GM23338 (cell line): ENCODE measurements at regions not wholly inside any gene's neighbourhood (a gene's known extent, or its start where the extent isn't known, plus 50 kb on each side); places are given as distances from the start of the nearest gene placed in this dataset.

Experiments
- ATAC-seq: fragments of 200-7000 bp; cut with Tn5 transposase; 3 replicates; pipeline ENCODE4 v1.9.1; 2020
- DNase-seq: peaks from one replicate; pipeline ENCODE4 v3.0.0-alpha.2; 2015; ENCODE audit warnings: low spot score
- H2AFZ ChIP-seq: fragments of 200-600 bp; sonication (generic); 2 replicates; pipeline ENCODE4 v1.8.0; 2016; ENCODE audit warnings: antibody characterized with exemption, mild to moderate bottlenecking, moderate library complexity
- H3F3A ChIP-seq: fragments of 200-600 bp; sonication (generic); replicated peaks from 2 replicates; pipeline ENCODE4 v1.8.0; 2017; ENCODE audit warnings: antibody characterized with exemption, mixed run types, low read depth
- H3K27ac ChIP-seq: fragments of 200-600 bp; sonication (generic); 2 replicates; pipeline ENCODE4 v1.6.1; 2016; ENCODE audit warnings: low read depth
- H3K27me3 ChIP-seq: fragments of 200-600 bp; sonication (generic); 2 replicates; pipeline ENCODE4 v1.8.0; 2016; ENCODE audit warnings: mild to moderate bottlenecking, mixed run types, moderate library complexity; ENCODE audit not compliant: insufficient read depth
- H3K36me3 ChIP-seq: fragments of 200-600 bp; sonication (generic); 2 replicates; pipeline ENCODE4 v1.8.0; 2016; ENCODE audit warnings: mild to moderate bottlenecking; ENCODE audit not compliant: insufficient read depth
- H3K4me1 ChIP-seq: fragments of 200-600 bp; sonication (generic); 2 replicates; pipeline ENCODE4 v1.8.0; 2016; ENCODE audit warnings: mild to moderate bottlenecking, moderate library complexity; ENCODE audit not compliant: insufficient read depth
- H3K4me2 ChIP-seq: fragments of 200-600 bp; sonication (generic); 2 replicates; pipeline ENCODE4 v1.7.1; 2017; ENCODE audit warnings: mixed run types
- H3K4me3 ChIP-seq: fragments of 200-600 bp; sonication (generic); 2 replicates; pipeline ENCODE4 v1.6.1; 2016; ENCODE audit warnings: mixed run types
- H3K79me2 ChIP-seq: fragments of 200-600 bp; sonication (generic); replicated peaks from 2 replicates; pipeline ENCODE4 v1.8.0; 2017; ENCODE audit warnings: mild to moderate bottlenecking; ENCODE audit not compliant: insufficient read depth
- H3K9me2 ChIP-seq: fragments of 200-600 bp; sonication (generic); 2 replicates; pipeline ENCODE4 v1.8.0; 2017; ENCODE audit not compliant: insufficient read depth
- H4K20me1 ChIP-seq: fragments of 200-600 bp; sonication (generic); replicated peaks from 2 replicates; pipeline ENCODE4 v1.8.0; 2017; ENCODE audit warnings: mild to moderate bottlenecking; ENCODE audit not compliant: insufficient read depth
- H3K27ac Mint-ChIP-seq: 2 replicates; pipeline ENCODE4 v1.8.0; 2020; ENCODE audit warnings: inconsistent platforms, mild to moderate bottlenecking, moderate library complexity, mixed read lengths
- H3K27me3 Mint-ChIP-seq: 3 replicates; pipeline ENCODE4 v1.8.0; 2022; ENCODE audit warnings: low read depth, mild to moderate bottlenecking, moderate library complexity, mixed read lengths, inconsistent platforms; ENCODE audit not compliant: insufficient read depth, poor library complexity
- H3K36me3 Mint-ChIP-seq: 3 replicates; pipeline ENCODE4 v1.8.0; 2021; ENCODE audit warnings: low read depth, mild to moderate bottlenecking, inconsistent platforms, moderate library complexity, mixed read lengths
- H3K4me1 Mint-ChIP-seq: 3 replicates; pipeline ENCODE4 v1.8.0; 2020; ENCODE audit warnings: mild to moderate bottlenecking, inconsistent platforms, mixed read lengths
- H3K4me3 Mint-ChIP-seq: 3 replicates; pipeline ENCODE4 v1.8.0; 2021; ENCODE audit warnings: moderate library complexity, mild to moderate bottlenecking, inconsistent platforms, mixed read lengths
- H3K9me3 Mint-ChIP-seq: 3 replicates; pipeline ENCODE4 v1.8.0; 2020; ENCODE audit warnings: moderate library complexity, mild to moderate bottlenecking, inconsistent platforms, mixed read lengths
- CREB1 ChIP-seq: fragments of 250-450 bp; sonication (Bioruptor Pico); IDR thresholded peaks from 2 replicates; pipeline ENCODE4 v1.5.0; 2020; ENCODE audit warnings: low read depth, mild to moderate bottlenecking, moderate library complexity
- CTCF ChIP-seq, 2 experiments: fragments of 200-600 bp in 1 of 2; sonication (generic) in 1 of 2; conservative IDR thresholded peaks; 2 replicates each; pipeline versions ENCODE4 v1.5.1 to v1.6.1; 2016 to 2017; ENCODE audit warnings: antibody characterized with exemption in 2 of 2, low read depth in 2 of 2, mild to moderate bottlenecking in 2 of 2, moderate library complexity in 1 of 2
- ETS1 ChIP-seq: IDR thresholded peaks from 2 replicates; pipeline ENCODE4 v1.6.1; 2016; ENCODE audit warnings: antibody characterized with exemption
- EZH2 ChIP-seq: fragments of 200-600 bp; sonication (generic); IDR thresholded peaks from one replicate; pipeline ENCODE4 v1.8.0; 2017; ENCODE audit warnings: antibody characterized with exemption, mild to moderate bottlenecking, low read depth; ENCODE audit not compliant: unreplicated experiment
- EZH2phosphoT487 ChIP-seq: fragments of 200-600 bp; sonication (generic); IDR thresholded peaks from one replicate; pipeline ENCODE4 v1.8.1; 2018; ENCODE audit warnings: antibody characterized with exemption; ENCODE audit not compliant: unreplicated experiment
- JUNB ChIP-seq: IDR thresholded peaks from one replicate; pipeline ENCODE4 v1.6.1; 2016; ENCODE audit warnings: antibody characterized with exemption; ENCODE audit not compliant: unreplicated experiment
- NANOG ChIP-seq: IDR thresholded peaks from 2 replicates; pipeline ENCODE4 v1.6.1; 2016; ENCODE audit warnings: antibody characterized with exemption, borderline replicate concordance
- POLR2AphosphoS5 ChIP-seq: IDR thresholded peaks from 2 replicates; pipeline ENCODE4 v1.6.1; 2016; ENCODE audit warnings: antibody characterized with exemption, low read depth
- REST ChIP-seq: IDR thresholded peaks from one replicate; pipeline ENCODE4 v1.6.1; 2018; ENCODE audit warnings: antibody characterized with exemption; ENCODE audit not compliant: unreplicated experiment
- STAT1 ChIP-seq: IDR thresholded peaks from one replicate; pipeline ENCODE4 v1.6.1; 2016; ENCODE audit warnings: antibody characterized with exemption; ENCODE audit not compliant: unreplicated experiment
- ZNF114 ChIP-seq: fragments of 250-450 bp; sonication (Bioruptor Pico); IDR thresholded peaks from 2 replicates; pipeline ENCODE4 v1.5.0; 2020; ENCODE audit warnings: mild to moderate bottlenecking, moderate library complexity
- ZNF331 ChIP-seq: fragments of 250-450 bp; sonication (Bioruptor Pico); IDR thresholded peaks from 2 replicates; pipeline ENCODE4 v1.5.0; 2020; ENCODE audit warnings: low read depth, mild to moderate bottlenecking, moderate library complexity
- ZNF462 ChIP-seq: fragments of 250-450 bp; sonication (Bioruptor Pico); IDR thresholded peaks from 2 replicates; pipeline ENCODE4 v1.5.0; 2020; ENCODE audit warnings: mild to moderate bottlenecking, moderate library complexity

DNA sequence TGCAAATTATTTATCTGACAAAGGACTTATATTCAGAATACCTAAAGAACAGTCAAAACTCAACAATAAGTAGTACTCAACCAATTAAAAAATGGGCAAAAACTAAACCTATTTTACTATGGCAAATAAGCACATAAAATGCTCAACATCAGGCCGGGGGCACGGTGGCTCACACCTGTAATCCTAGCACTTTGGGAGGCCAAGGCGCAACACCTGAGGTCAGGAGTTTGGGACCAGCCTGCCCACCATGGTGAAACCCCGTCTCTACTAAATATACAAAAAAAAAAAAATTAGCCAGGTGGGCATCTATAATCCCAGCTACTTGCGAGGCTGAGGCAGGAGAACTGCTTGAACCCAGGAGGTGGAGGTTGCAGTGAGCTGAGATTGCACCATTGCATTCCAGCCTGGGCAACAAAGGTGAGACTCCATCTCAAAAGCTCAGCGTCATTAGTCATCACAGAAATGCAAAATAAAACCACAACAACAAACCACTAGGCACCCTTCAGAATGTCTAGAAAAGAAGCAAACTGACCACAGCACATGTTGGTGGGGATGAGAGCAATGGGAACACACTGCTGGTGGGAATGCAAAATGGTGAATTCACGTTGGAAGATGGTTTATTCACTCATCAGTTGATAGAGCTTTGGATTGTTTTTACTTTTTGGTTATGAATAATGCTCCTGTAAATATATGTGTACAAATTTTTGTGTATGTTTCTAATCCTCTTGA, 180.6 kb upstream of the SOX1 start:
- Histone ChIP-seq H3K79me2 (no peaks in the 10 kb centered on the region), H3K36me3 (no peaks in the 10 kb centered on the region), H3K9me2 (no peaks in the 10 kb centered on the region), H3K4me3 (no peak overlapping the region), H2AFZ (no peak overlapping the region), H3K4me1 (no peaks in the 10 kb centered on the region), H3K4me2 (no peak overlapping the region), H4K20me1 (no peaks in the 10 kb centered on the region), H3K27ac (no peak overlapping the region), H3K27me3 (peaks cover 3% of the 10 kb centered on the region; the same call in 1 of the 2 replicates), H3F3A (no peaks in the 10 kb centered on the region)
- H3K4me1 Mint-ChIP-seq, result peaks cover 5% of the 10 kb centered on the region; the same call in 1 of the 3 replicates
- DNase-seq (no peak), ATAC-seq (no peak)
- no peaks in the 10 kb centered on the region for H3K36me3 Mint-ChIP-seq
- no peak overlapping the region for H3K27ac Mint-ChIP-seq
- no peak for TF ChIP-seq ZNF114 (CRISPR knock-in tag)
- no peak for TF ChIP-seq POLR2AphosphoS5
- TF ChIP-seq ZNF462 (CRISPR knock-in tag), result no peak
- TF ChIP-seq NANOG, result no peak
- no peak for TF ChIP-seq ETS1
- no peak for TF ChIP-seq EZH2
- TF ChIP-seq CTCF (conservative IDR thresholded peaks at IDR 0.05; ENCODE audit: low read depth in 2 of 2), result no peak
- TF ChIP-seq STAT1, result no peak
- TF ChIP-seq EZH2phosphoT487, result no peak
- TF ChIP-seq JUNB, result no peak
- no peak for TF ChIP-seq CREB1
- no peak for TF ChIP-seq ZNF331 (CRISPR knock-in tag)
- no peak for TF ChIP-seq REST
- H3K9me3 Mint-ChIP-seq, result no peaks in the 10 kb centered on the region
- H3K27me3 Mint-ChIP-seq, result no peaks in the 10 kb centered on the region
- H3K4me3 Mint-ChIP-seq, result no peak overlapping the region
